ENCODE measurements at regions not wholly inside any gene's neighbourhood (a gene's known extent, or its start where the extent isn't known, plus 50 kb on each side); places are given as distances from the start of the nearest gene placed in this dataset.

- no peaks in the 10 kb centered on the region for H3K79me2 ChIP-seq (ENCODE audit: control insufficient read depth, insufficient read depth, low read length)
- CTCF ChIA-PET, result no interaction called here
- POLR2A ChIA-PET, result no interaction called here
Observed at GRCh38 chr3:72068621-72069020, 283.7 kb upstream of the PROK2 start.

More at GRCh38 chr3:72068621-72069020, 283.7 kb upstream of the PROK2 start:
- Histone ChIP-seq H3K4me3 (replicated peaks in 1 of 3; ENCODE audit: insufficient read depth in 1 of 3, low read depth in 1 of 3, low read length in 3 of 3) (no peak overlapping the region), H3K9me3 (replicated peaks; ENCODE audit: control insufficient read depth, insufficient read depth, low read length) (no peaks in the 10 kb centered on the region), H2AFZ (ENCODE audit: low read depth, low read length) (no peak overlapping the region), H3K4me1 (ENCODE audit: control insufficient read depth, extremely low read depth, insufficient read depth, low read length) (no peaks in the 10 kb centered on the region), H3K27me3 (ENCODE audit: control insufficient read depth in 2 of 2, insufficient read depth in 2 of 2, low read length in 2 of 2) (peaks cover 0 to 2% of the 10 kb centered on the region in 2 experiments), H3K9ac (replicated peaks; ENCODE audit: extremely low read depth, insufficient read depth, low read length) (no peak overlapping the region), H3K36me3 (ENCODE audit: control insufficient read depth in 2 of 2, extremely low read depth in 1 of 2, insufficient read depth in 2 of 2, low read length in 2 of 2) (no peaks in the 10 kb centered on the region), H3K4me2 (ENCODE audit: insufficient read depth, low read length) (no peak overlapping the region), H4K20me1 (replicated peaks; ENCODE audit: control insufficient read depth, extremely low read depth, insufficient read depth, low read length) (no peaks in the 10 kb centered on the region), H3K9me1 (replicated peaks; ENCODE audit: control insufficient read depth, extremely low read depth, insufficient read depth, low read length) (no peaks in the 10 kb centered on the region), H3K27ac (ENCODE audit: insufficient read depth, low read depth, low read length) (no peak overlapping the region)
- intact Hi-C loops (cut with micrococcal nuclease) (no loop called here), dilution Hi-C loops (cut with MboI; ENCODE audit: extremely low pct_ligation_motif_present, low sequenced_read_pairs) (no loop called here)
- DNase-seq (ENCODE audit: low read depth, low spot score) (no peak), FAIRE-seq (no peak)
- TF ChIP-seq MAX (IDR thresholded peaks at IDR 0.05; ENCODE audit: insufficient read depth, insufficient read length) (no peak), CTCF (IDR thresholded peaks at IDR 0.05; ENCODE audit: extremely low read depth in 1 of 2, insufficient read depth in 1 of 2, low read depth in 1 of 2, low read length in 2 of 2) (no peak), EZH2 (IDR thresholded peaks at IDR 0.05; ENCODE audit: borderline replicate concordance, low read depth, low read length, severe bottlenecking) (no peak), POLR2A (IDR thresholded peaks at IDR 0.05; ENCODE audit: low read depth, low read length) (no peak), MYC (IDR thresholded peaks at IDR 0.05; ENCODE audit: low read depth, low read length) (no peak), JUN (IDR thresholded peaks at IDR 0.05; ENCODE audit: borderline replicate concordance, insufficient read depth, insufficient read length, low read depth) (no peak), GATA2 (IDR thresholded peaks at IDR 0.05; ENCODE audit: insufficient read depth, insufficient read length, low read depth, low read length) (no peak), FOS (IDR thresholded peaks at IDR 0.05; ENCODE audit: borderline replicate concordance, insufficient read depth, low read length) (no peak), POLR2AphosphoS5 (IDR thresholded peaks at IDR 0.05; ENCODE audit: insufficient read depth, low read depth, low read length) (no peak)
- BruUV-seq (replicated peaks), result no TSS peak

All from endothelial cell of umbilical vein (primary cell).